Caco-2 (cell line): ENCODE measurements at regions not wholly inside any gene's neighbourhood (a gene's known extent, or its start where the extent isn't known, plus 50 kb on each side); places are given as distances from the start of the nearest gene placed in this dataset.

Experiments
- BruUV-seq: library from RNA; stranded (reverse); fragments of 400-500 nt; replicated peaks from 2 replicates; lab custom pipeline; 2021; lab: Mats Ljungman, UMichigan
- CTCF ChIA-PET: fragments of 300-600 bp; sonication (Branson Sonifier 250); formaldehyde crosslinking; loops from one replicate; lab custom pipeline; 2022; ENCODE audit warnings: antibody characterized with exemption; lab: Charles Lee
- POLR2A ChIA-PET: fragments of 300-600 bp; sonication (Branson Sonifier 250); formaldehyde crosslinking; loops from one replicate; lab custom pipeline; 2022; ENCODE audit warnings: antibody characterized with exemption; lab: Charles Lee
- DNase-seq, 2 experiments: peaks; one replicate each; pipeline versions ENCODE4 v3.0.0 to v3.0.0-alpha.2; 2020 to 2022
- H3K27me3 ChIP-seq: replicated peaks from 2 replicates; pipeline ENCODE4 v1.6.0; 2011; ENCODE audit warnings: low read length; ENCODE audit not compliant: control insufficient read depth, insufficient read depth
- H3K36me3 ChIP-seq: 2 replicates; pipeline ENCODE4 v1.5.1; 2011; ENCODE audit warnings: low read length; ENCODE audit not compliant: control insufficient read depth, insufficient read depth
- H3K4me1 ChIP-seq: fragments of 250-450 bp; sonication (Bioruptor Pico); 2 replicates; pipeline ENCODE4 v1.5.1; 2020; ENCODE audit warnings: mild to moderate bottlenecking
- H3K4me3 ChIP-seq: 2 replicates; pipeline ENCODE4 v1.5.1; 2011; ENCODE audit warnings: low read depth, mild to moderate bottlenecking, control low read depth, low read length
- H3K9me3 ChIP-seq: fragments of 250-450 bp; sonication (Bioruptor Pico); 2 replicates; pipeline ENCODE4 v1.5.1; 2020; ENCODE audit warnings: mild to moderate bottlenecking, moderate library complexity
- H3K27ac Mint-ChIP-seq: one replicate; pipeline ENCODE4 v1.8.0; 2022; ENCODE audit warnings: mixed read lengths; ENCODE audit not compliant: unreplicated experiment
- H3K27me3 Mint-ChIP-seq: one replicate; pipeline ENCODE4 v1.8.0; 2022; ENCODE audit warnings: mixed read lengths; ENCODE audit not compliant: insufficient read depth, unreplicated experiment
- H3K36me3 Mint-ChIP-seq: one replicate; pipeline ENCODE4 v1.8.0; 2022; ENCODE audit warnings: mild to moderate bottlenecking, mixed read lengths; ENCODE audit not compliant: insufficient read depth, unreplicated experiment
- H3K4me1 Mint-ChIP-seq: one replicate; pipeline ENCODE4 v1.8.0; 2022; ENCODE audit warnings: low read depth, mixed read lengths; ENCODE audit not compliant: unreplicated experiment
- H3K4me3 Mint-ChIP-seq: one replicate; pipeline ENCODE4 v1.8.0; 2022; ENCODE audit warnings: mild to moderate bottlenecking, moderate library complexity, mixed read lengths; ENCODE audit not compliant: unreplicated experiment
- H3K9me3 Mint-ChIP-seq: one replicate; pipeline ENCODE4 v1.8.0; 2022; ENCODE audit warnings: mixed read lengths; ENCODE audit not compliant: unreplicated experiment
- intact Hi-C: fragments of 100-400 bp; cut with micrococcal nuclease; formaldehyde crosslinking; loops from one replicate; pipeline ENCODE4 v1.10.0; 2022; ENCODE audit not compliant: unreplicated experiment
- TF ChIP-seq, protein P1 (sequence below), 2 experiments: fragments of 200-600 bp in 1 of 2; IDR thresholded peaks; 1 replicate in 1 of 2; 2 replicates in 1 of 2; pipeline versions ENCODE4 v1.5.1 to v1.8.0; 2011 to 2022; ENCODE audit warnings: antibody characterized with exemption in 1 of 2, control low read depth in 1 of 2, inconsistent platforms in 1 of 2, low read depth in 1 of 2, low read length in 1 of 2, mild to moderate bottlenecking in 1 of 2, moderate library complexity in 1 of 2; ENCODE audit not compliant: insufficient read depth in 1 of 2, severe bottlenecking in 1 of 2, unreplicated experiment in 1 of 2

DNA sequence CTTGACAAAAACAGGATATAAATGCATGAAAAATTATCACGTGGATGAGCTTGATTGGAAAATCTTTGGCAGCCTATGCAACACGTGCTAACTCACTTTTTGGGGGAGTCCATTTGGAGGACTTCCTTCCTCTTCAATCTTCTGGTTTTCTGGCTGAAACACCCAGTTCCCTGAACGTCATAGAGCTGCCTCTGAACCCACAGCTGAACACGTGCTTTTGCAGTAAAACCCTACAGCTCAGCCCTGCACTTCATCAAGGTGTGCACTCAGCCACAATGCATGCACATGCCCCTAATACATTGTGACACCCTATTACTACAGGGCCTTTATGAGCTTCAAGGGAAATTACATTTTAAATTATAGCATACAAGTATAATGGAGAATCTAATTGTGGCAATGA is 808.7 kb upstream of the AUTS2 start:
- Mint-ChIP-seq H3K27me3 (no peaks in the 10 kb centered on the region), H3K9me3 (no peaks in the 10 kb centered on the region), H3K4me1 (no peaks in the 10 kb centered on the region), H3K4me3 (no peak overlapping the region), H3K36me3 (no peaks in the 10 kb centered on the region), H3K27ac (no peak overlapping the region)
- CTCF ChIA-PET = no interaction called here
- no peaks in the 10 kb centered on the region for H3K36me3 ChIP-seq
- POLR2A ChIA-PET = no interaction called here
- DNase-seq = no peak
- H3K27me3 ChIP-seq = no peaks in the 10 kb centered on the region
- no TSS peak for BruUV-seq
- H3K4me1 ChIP-seq = no peaks in the 10 kb centered on the region
- intact Hi-C loops = no loop called here
- no peaks in the 10 kb centered on the region; the same call in 1 of the 2 replicates for H3K9me3 ChIP-seq
- TF ChIP-seq, protein P1, sequence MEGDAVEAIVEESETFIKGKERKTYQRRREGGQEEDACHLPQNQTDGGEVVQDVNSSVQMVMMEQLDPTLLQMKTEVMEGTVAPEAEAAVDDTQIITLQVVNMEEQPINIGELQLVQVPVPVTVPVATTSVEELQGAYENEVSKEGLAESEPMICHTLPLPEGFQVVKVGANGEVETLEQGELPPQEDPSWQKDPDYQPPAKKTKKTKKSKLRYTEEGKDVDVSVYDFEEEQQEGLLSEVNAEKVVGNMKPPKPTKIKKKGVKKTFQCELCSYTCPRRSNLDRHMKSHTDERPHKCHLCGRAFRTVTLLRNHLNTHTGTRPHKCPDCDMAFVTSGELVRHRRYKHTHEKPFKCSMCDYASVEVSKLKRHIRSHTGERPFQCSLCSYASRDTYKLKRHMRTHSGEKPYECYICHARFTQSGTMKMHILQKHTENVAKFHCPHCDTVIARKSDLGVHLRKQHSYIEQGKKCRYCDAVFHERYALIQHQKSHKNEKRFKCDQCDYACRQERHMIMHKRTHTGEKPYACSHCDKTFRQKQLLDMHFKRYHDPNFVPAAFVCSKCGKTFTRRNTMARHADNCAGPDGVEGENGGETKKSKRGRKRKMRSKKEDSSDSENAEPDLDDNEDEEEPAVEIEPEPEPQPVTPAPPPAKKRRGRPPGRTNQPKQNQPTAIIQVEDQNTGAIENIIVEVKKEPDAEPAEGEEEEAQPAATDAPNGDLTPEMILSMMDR (IDR thresholded peaks at IDR 0.05; ENCODE audit: insufficient read depth in 1 of 2, low read depth in 1 of 2, low read length in 1 of 2, severe bottlenecking in 1 of 2, unreplicated experiment in 1 of 2) = no peak
- no peak overlapping the region for H3K4me3 ChIP-seq

DNA sequence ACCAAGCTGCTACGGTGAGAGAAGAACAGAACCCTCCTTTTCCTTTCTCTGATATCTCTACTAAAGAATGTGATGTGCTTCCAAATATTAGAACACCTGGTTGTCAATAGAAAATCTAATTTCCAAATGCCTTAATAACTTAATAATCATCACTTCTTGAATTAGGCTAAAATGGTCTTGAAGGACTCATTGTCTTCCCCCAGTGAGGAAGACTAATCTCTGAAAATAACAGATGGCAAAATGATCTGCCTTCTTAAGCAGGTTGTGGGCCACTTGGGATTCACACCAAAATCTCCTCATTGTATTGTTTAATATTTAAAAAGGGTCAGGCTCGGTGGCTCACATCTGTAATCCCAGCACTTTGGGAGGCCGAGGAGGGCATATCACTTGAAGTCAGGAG is 805.9 kb upstream of the AUTS2 start:
- TF ChIP-seq, protein P1 (IDR thresholded peaks at IDR 0.05; ENCODE audit: insufficient read depth in 1 of 2, low read depth in 1 of 2, low read length in 1 of 2, severe bottlenecking in 1 of 2, unreplicated experiment in 1 of 2) = no peak
- DNase-seq = no peak
- H3K4me3 ChIP-seq = no peak overlapping the region
- POLR2A ChIA-PET = no interaction called here
- H3K27ac Mint-ChIP-seq = no peak overlapping the region
- H3K27me3 ChIP-seq = no peaks in the 10 kb centered on the region
- H3K4me3 Mint-ChIP-seq = no peak overlapping the region
- intact Hi-C loops = no loop called here
- no peaks in the 10 kb centered on the region for H3K36me3 Mint-ChIP-seq
- no peaks in the 10 kb centered on the region for H3K36me3 ChIP-seq
- no peaks in the 10 kb centered on the region for H3K4me1 ChIP-seq
- CTCF ChIA-PET = no interaction called here
- no peaks in the 10 kb centered on the region for H3K27me3 Mint-ChIP-seq
- H3K9me3 Mint-ChIP-seq = no peaks in the 10 kb centered on the region
- no peaks in the 10 kb centered on the region; the same call in 1 of the 2 replicates for H3K9me3 ChIP-seq
- BruUV-seq = no TSS peak
- no peaks in the 10 kb centered on the region for H3K4me1 Mint-ChIP-seq

DNA sequence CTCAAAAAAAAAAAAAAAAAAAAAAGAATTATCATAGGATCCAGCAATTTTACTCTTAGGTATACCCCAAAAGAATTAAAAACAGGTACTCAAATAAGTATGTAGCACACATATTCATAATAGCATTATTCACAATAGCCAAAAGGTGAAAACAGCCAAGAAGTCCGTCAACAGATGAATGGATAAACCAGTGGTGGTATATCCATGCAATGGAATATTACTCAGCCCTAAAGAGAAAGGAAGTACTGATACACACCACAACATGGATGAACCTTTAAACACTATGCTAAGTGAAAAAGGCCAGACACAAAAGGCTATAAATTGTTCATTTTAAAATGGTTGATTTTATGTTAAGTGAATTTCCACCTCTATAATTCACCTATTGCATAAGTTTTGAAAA is 804.8 kb upstream of the AUTS2 start:
- no peaks in the 10 kb centered on the region for H3K36me3 Mint-ChIP-seq
- no peak overlapping the region for H3K4me3 Mint-ChIP-seq
- no peaks in the 10 kb centered on the region for H3K27me3 ChIP-seq
- H3K9me3 Mint-ChIP-seq = no peaks in the 10 kb centered on the region
- H3K9me3 ChIP-seq = no peaks in the 10 kb centered on the region; the same call in 1 of the 2 replicates
- no TSS peak for BruUV-seq
- TF ChIP-seq, protein P1 (IDR thresholded peaks at IDR 0.05; ENCODE audit: insufficient read depth in 1 of 2, low read depth in 1 of 2, low read length in 1 of 2, severe bottlenecking in 1 of 2, unreplicated experiment in 1 of 2) = no peak
- H3K27ac Mint-ChIP-seq = no peak overlapping the region
- no peaks in the 10 kb centered on the region for H3K27me3 Mint-ChIP-seq
- POLR2A ChIA-PET = no interaction called here
- H3K4me3 ChIP-seq = no peak overlapping the region
- no peaks in the 10 kb centered on the region for H3K4me1 ChIP-seq
- CTCF ChIA-PET = no interaction called here
- H3K4me1 Mint-ChIP-seq = no peaks in the 10 kb centered on the region
- no peaks in the 10 kb centered on the region for H3K36me3 ChIP-seq
- intact Hi-C loops = no loop called here
- no peak for DNase-seq
